ENCODE measurements at regions not wholly inside any gene's neighbourhood (a gene's known extent, or its start where the extent isn't known, plus 50 kb on each side); places are given as distances from the start of the nearest gene placed in this dataset.

DNA sequence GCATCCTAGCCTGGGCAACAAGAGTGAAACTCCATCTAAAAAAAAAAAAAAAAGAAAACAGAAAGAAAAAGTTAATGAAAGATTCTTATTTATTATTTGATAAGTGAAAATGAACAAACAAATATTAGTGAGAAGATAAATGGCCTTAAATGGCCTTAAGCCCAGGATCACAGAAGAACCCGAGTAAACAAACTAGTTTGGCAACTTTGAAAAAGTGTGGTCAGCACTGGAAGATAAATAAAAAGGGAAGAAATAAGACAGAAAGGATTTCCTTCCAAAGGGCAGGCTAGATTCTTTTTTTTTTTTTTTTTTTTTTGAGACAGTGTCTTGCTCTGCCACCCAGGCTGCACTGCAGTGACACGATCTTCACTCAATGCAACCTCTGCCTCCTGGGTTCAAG is 692.4 kb downstream of the CPS1 start:
- Histone ChIP-seq H3K9ac (ENCODE audit: low read depth, low read length) (no peak overlapping the region), H3K27me3 (ENCODE audit: insufficient read depth, low read length) (no peaks in the 10 kb centered on the region), H3K36me3 (ENCODE audit: insufficient read depth, low read depth, low read length) (no peaks in the 10 kb centered on the region), H3K9me3 (ENCODE audit: insufficient read depth, low read depth, low read length) (no peaks in the 10 kb centered on the region), H3K4me1 (ENCODE audit: insufficient read depth, low read length) (no peaks in the 10 kb centered on the region), H3K4me3 (ENCODE audit: low read length) (no peak overlapping the region), H3K27ac (ENCODE audit: low read length) (no peak overlapping the region)

DNA sequence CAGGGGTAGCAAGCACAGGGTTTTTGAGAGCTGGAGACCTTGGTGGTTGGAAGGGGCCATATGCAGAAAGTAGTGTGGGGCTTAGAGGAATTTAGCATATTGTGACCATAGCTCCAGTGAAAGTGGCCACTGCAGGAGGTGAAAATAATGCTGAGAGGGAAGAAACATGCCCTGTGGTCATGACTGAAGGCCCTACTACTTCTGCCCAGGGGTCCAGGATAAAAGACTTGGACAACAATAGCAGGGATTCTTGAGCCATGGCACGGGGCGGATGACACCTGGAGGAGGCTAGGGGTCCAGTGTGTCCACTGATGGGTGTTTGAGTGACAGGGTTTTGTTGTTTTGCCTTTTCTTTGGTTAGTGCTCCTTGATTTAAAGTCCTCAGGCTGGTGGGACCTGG is 694.6 kb downstream of the CPS1 start:
- Histone ChIP-seq H3K9ac (ENCODE audit: low read depth, low read length) (no peak overlapping the region), H3K9me3 (ENCODE audit: insufficient read depth, low read depth, low read length) (no peaks in the 10 kb centered on the region), H3K27ac (ENCODE audit: low read length) (no peak overlapping the region)

DNA sequence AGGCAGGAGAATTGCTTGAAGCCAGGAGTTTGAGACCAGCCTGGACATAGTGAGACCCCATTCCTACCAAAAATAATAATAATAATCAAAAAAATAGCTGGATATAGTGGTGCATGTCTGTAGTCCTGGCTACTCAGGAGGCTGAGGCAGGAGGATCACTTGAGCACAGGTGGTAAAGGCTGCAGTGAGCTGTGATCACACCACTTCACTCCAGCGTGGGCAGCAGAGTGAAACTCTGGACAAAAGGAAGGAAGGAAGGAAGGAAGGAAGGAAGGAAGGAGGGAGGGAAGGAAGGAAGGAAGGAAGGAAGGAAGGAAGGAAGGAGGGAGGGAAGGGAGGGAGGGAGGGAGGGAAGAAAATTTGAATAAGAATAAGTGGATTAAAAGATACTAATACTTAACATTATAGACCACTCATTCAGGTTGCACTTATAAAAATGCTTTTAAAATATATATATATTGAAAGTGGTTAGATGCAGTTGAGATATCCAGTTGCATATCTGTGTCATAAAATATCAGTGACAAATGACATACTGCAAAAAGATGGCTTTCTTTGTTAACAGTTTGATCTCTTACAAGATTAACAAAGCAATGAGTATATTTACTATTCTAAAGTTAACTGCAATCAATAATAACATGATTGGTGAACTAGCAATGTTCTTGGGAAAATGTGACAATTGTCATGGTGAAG is 702.4 kb downstream of the CPS1 start:
- H3K27ac ChIP-seq (ENCODE audit: low read length) = no peak overlapping the region
- H3K4me3 ChIP-seq (ENCODE audit: low read length) = no peak overlapping the region
- no peaks in the 10 kb centered on the region for H3K9me3 ChIP-seq (ENCODE audit: insufficient read depth, low read depth, low read length)
- H3K27me3 ChIP-seq (ENCODE audit: insufficient read depth, low read length) = no peaks in the 10 kb centered on the region
- H3K4me1 ChIP-seq (ENCODE audit: insufficient read depth, low read length) = no peaks in the 10 kb centered on the region
- H3K36me3 ChIP-seq (ENCODE audit: insufficient read depth, low read depth, low read length) = no peaks in the 10 kb centered on the region
- H3K9ac ChIP-seq (ENCODE audit: low read depth, low read length) = no peak overlapping the region

More for the DNA sequence above, 694.6 kb downstream of the CPS1 start:
- Histone ChIP-seq H3K36me3 (ENCODE audit: insufficient read depth, low read depth, low read length) (no peaks in the 10 kb centered on the region), H3K4me3 (ENCODE audit: low read length) (no peak overlapping the region), H3K27me3 (ENCODE audit: insufficient read depth, low read length) (no peaks in the 10 kb centered on the region), H3K4me1 (ENCODE audit: insufficient read depth, low read length) (no peaks in the 10 kb centered on the region)

DNA sequence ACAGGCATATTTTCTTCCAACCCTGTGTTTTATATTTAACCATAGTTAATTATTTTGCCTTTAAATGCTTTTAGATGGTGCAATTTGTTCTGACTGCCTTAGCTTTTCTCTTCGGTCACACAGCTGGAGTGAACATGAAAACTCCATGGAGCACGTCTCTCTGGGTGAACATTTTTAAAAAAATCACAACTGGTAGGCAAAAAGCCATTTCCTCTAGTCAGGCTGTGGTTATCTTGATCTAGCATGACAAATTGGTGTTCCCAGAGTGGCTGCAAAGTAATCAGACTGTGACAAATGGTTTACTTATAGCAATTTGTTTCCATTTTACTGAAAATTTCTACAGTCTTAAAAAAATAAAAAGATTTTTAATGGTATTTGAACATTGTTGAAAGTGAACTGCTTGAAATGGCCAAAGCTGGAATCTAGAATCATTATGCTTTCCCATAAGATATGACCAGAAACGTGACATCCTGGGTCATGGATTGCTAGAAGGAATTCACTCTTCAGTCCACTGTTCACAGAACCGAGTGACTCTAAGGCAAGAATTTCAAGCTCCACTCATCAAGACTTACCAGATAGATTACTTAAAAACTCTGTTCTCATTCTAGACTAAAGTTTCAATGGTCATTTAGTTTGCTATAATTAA is 703.6 kb downstream of the CPS1 start:
- Histone ChIP-seq H3K9me3 (ENCODE audit: insufficient read depth, low read depth, low read length) (no peaks in the 10 kb centered on the region), H3K9ac (ENCODE audit: low read depth, low read length) (no peak overlapping the region), H3K4me3 (ENCODE audit: low read length) (no peak overlapping the region), H3K36me3 (ENCODE audit: insufficient read depth, low read depth, low read length) (no peaks in the 10 kb centered on the region), H3K27ac (ENCODE audit: low read length) (no peak overlapping the region), H3K27me3 (ENCODE audit: insufficient read depth, low read length) (no peaks in the 10 kb centered on the region), H3K4me1 (ENCODE audit: insufficient read depth, low read length) (no peaks in the 10 kb centered on the region)

DNA sequence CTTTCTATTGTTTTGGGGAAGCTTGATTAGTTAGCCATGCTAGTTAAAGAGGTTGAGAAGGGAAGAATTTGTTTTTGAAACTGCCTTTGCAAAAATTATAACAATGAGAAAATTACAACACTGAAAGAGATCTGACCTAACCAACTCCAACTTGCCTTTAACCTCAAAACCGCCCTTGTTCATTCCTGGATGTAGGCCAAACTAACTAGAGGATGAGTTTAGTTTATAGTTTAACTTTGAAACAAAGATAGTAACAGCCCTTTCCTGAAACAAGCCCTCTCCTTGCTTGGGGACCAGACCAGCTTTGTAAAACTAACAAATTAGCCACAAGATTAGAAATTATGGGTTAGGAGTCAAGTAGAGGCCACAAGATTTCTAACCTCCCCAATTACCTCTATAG is 713.9 kb downstream of the CPS1 start:
- no peaks in the 10 kb centered on the region for H3K4me1 ChIP-seq (ENCODE audit: insufficient read depth, low read length)
- H3K27ac ChIP-seq (ENCODE audit: low read length) = no peak overlapping the region
- no peak overlapping the region for H3K4me3 ChIP-seq (ENCODE audit: low read length)
- H3K9ac ChIP-seq (ENCODE audit: low read depth, low read length) = no peak overlapping the region
- H3K36me3 ChIP-seq (ENCODE audit: insufficient read depth, low read depth, low read length) = no peaks in the 10 kb centered on the region
- no peaks in the 10 kb centered on the region; the same call in none of the 2 replicates for H3K9me3 ChIP-seq (ENCODE audit: insufficient read depth, low read depth, low read length)
- H3K27me3 ChIP-seq (ENCODE audit: insufficient read depth, low read length) = no peaks in the 10 kb centered on the region

DNA sequence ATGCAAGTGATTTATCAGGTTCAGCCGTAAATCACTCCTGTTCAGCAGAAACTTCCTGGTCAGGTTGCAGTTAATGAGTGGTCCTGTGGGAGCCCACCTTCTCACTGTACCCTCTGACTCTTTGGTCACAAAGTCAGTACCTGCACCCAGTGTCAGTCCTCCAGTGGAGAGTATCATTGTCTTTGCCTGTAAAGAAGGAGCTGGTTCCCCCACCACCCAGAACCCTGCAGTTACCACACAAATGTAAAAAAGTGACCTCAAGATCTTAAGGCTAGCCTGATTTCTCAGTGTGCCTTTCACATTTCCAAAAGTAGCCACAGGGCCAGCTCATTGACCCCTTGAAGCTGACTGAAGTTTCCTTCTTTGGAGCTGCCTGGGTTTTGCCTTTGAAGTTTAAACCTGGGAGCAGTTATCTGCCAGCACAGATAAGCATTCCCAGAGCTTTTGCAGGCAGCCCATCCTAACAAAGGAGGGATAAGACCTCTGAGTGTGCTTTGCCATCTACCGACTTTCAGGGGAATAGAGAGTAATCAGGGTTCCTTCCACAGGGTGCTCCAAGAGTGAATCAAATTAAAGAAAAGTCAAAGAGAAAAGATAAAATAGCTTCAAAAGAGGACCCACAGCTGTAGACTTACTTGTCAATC is 725.2 kb downstream of the CPS1 start:
- no peak overlapping the region for H3K4me3 ChIP-seq (ENCODE audit: low read length)
- H3K9me3 ChIP-seq (ENCODE audit: insufficient read depth, low read depth, low read length) = no peaks in the 10 kb centered on the region
- H3K9ac ChIP-seq (ENCODE audit: low read depth, low read length) = no peak overlapping the region
- H3K36me3 ChIP-seq (ENCODE audit: insufficient read depth, low read depth, low read length) = no peaks in the 10 kb centered on the region
- no peaks in the 10 kb centered on the region for H3K27me3 ChIP-seq (ENCODE audit: insufficient read depth, low read length)
- peaks cover 5% of the 10 kb centered on the region; the same call in 1 of the 2 replicates for H3K4me1 ChIP-seq (ENCODE audit: insufficient read depth, low read length)
- H3K27ac ChIP-seq (ENCODE audit: low read length) = no peak overlapping the region

DNA sequence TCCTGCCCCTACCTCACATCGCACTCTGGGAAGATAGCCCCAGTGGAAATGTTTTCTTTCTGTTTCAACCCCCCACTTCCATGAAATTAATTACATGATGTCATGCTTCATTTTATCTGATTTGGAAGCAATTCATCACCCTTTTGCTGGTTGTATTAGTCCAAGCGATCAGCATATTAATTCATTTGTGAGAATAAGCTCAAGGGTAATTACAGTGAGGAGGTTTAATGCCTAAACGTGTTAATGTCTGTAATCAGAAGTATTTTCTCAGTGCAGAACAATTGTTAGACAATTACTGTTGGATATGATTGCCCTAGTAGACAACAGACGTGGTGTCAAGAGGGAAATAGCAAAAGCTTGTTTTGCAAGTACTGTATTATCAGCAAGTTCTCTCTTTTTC is 746.3 kb downstream of the CPS1 start:
- Histone ChIP-seq H3K4me3 (ENCODE audit: low read length) (no peak overlapping the region), H3K36me3 (ENCODE audit: insufficient read depth, low read depth, low read length) (no peaks in the 10 kb centered on the region), H3K9ac (ENCODE audit: low read depth, low read length) (no peak overlapping the region), H3K9me3 (ENCODE audit: insufficient read depth, low read depth, low read length) (no peaks in the 10 kb centered on the region), H3K27me3 (ENCODE audit: insufficient read depth, low read length) (no peaks in the 10 kb centered on the region), H3K27ac (ENCODE audit: low read length) (no peak overlapping the region), H3K4me1 (ENCODE audit: insufficient read depth, low read length) (peaks cover 13% of the 10 kb centered on the region; the same call in 1 of the 2 replicates)

DNA sequence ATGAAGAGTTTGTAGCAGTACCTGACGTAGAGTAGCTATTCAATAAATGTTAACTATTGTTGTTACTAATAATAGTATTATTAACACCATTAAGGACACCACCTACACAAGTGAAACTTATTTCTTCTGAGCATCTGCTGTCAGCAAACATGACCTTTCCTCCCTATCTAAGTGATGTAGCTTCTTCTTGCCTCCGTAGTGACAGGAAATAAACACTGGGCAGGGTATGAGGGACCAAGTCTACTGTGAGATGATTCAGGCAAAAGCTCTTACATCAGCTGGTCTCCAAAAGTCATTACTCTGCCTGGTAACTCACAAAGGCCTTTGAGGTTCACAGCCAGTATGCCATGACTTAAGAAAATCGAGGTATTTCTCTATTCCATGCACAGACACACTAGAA is 750.5 kb downstream of the CPS1 start:
- Histone ChIP-seq H3K4me3 (ENCODE audit: low read length) (no peak overlapping the region), H3K27me3 (ENCODE audit: insufficient read depth, low read length) (no peaks in the 10 kb centered on the region), H3K27ac (ENCODE audit: low read length) (no peak overlapping the region), H3K9me3 (ENCODE audit: insufficient read depth, low read depth, low read length) (no peaks in the 10 kb centered on the region), H3K4me1 (ENCODE audit: insufficient read depth, low read length) (peaks cover 13% of the 10 kb centered on the region; the same call in 1 of the 2 replicates), H3K36me3 (ENCODE audit: insufficient read depth, low read depth, low read length) (no peaks in the 10 kb centered on the region), H3K9ac (ENCODE audit: low read depth, low read length) (no peak overlapping the region)

All from iPS-20b (cell line).